GM13976 (cell line): ENCODE measurements at regions not wholly inside any gene's neighbourhood (a gene's known extent, or its start where the extent isn't known, plus 50 kb on each side); places are given as distances from the start of the nearest gene placed in this dataset.
"Not testable (repeated sequence)": the region's sequence is repeated elsewhere in the genome, so short reads cannot be mapped to it uniquely, and the experiment has no call there.

ENCODE experiments used
- DNase-seq: peaks from one replicate; pipeline ENCODE4 v3.0.0; 2012; ENCODE audit warnings: low spot score
- CTCF ChIP-seq: IDR thresholded peaks from 2 replicates; pipeline ENCODE4 v1.5.1; 2012; ENCODE audit warnings: borderline replicate concordance, mild to moderate bottlenecking; ENCODE audit not compliant: insufficient read depth; ENCODE audit errors: extremely low read depth, missing control alignments, control extremely low read depth
- in situ Hi-C: fragments of 300-500 bp; cut with MboI; formaldehyde crosslinking; loops from one replicate; pipeline ENCODE4 v1.12.0; 2022; ENCODE audit warnings: low sequenced_read_pairs, mixed read lengths, inconsistent platforms; ENCODE audit not compliant: unreplicated experiment

- in situ Hi-C loops, result no loop called here
- TF ChIP-seq CTCF, result no peak
- no peak for DNase-seq
Observed at GRCh38 chr7:142522735-142523134, 226.5 kb upstream of the PRSS1 start.

GRCh38 chr7:142520885-142521284 is 228.4 kb upstream of the PRSS1 start:
- in situ Hi-C loops, result not testable (repeated sequence)

GRCh38 chr7:142520455-142520854 is 228.8 kb upstream of the PRSS1 start:
- in situ Hi-C loops, DNase-seq: not testable (repeated sequence)

More at GRCh38 chr7:142520885-142521284, 228.4 kb upstream of the PRSS1 start:
- DNase-seq, result not testable (repeated sequence)

- TF ChIP-seq CTCF, result no peak
- no peak for DNase-seq
- in situ Hi-C loops, result no loop called here
Observed at GRCh38 chr7:142519079-142520078, 229.9 kb upstream of the PRSS1 start.

GRCh38 chr7:142516038-142516501 is 233.2 kb upstream of the PRSS1 start:
- in situ Hi-C loops, result no loop called here
- TF ChIP-seq CTCF, result peak; percentile 77
- DNase-seq, result peak; percentile 63

GRCh38 chr7:142514716-142515115 is 234.6 kb upstream of the PRSS1 start:
- in situ Hi-C loops, DNase-seq: not testable (repeated sequence)

GRCh38 chr7:142513178-142513955 is 235.9 kb upstream of the PRSS1 start:
- no peak for DNase-seq
- in situ Hi-C loops, result no loop called here
- no peak for TF ChIP-seq CTCF

- DNase-seq, result no peak
- no peak for TF ChIP-seq CTCF
- in situ Hi-C loops, result no loop called here
Observed at GRCh38 chr7:142511801-142512200, 237.5 kb upstream of the PRSS1 start.
